Pancreas (tissue), 10 donors: ENCODE measurements at regions not wholly inside any gene's neighbourhood (a gene's known extent, or its start where the extent isn't known, plus 50 kb on each side); places are given as distances from the start of the nearest gene placed in this dataset.

Experiments
- ATAC-seq, 4 donors: fragments of 200-7000 bp; cut with Tn5 transposase; one replicate each; pipeline versions ENCODE4 v1.8.0 to v1.9.1; 2020; ENCODE audit warnings: mild to moderate bottlenecking in 4 of 4, moderate library complexity in 4 of 4
- DNase-seq, 6 donors: peaks; one replicate each; pipeline ENCODE4 v3.0.0-alpha.2; 2020
- FAIRE-seq: peaks from 2 replicates; lab custom pipeline; 2012; peaks lifted over from hg19 to GRCh38; lab: Jason Lieb, UNC
- H3K27ac ChIP-seq, 4 donors: fragments of 200-600 bp; sonication (generic); 1 replicate in 3 of 4; 2 replicates in 1 of 4; pipeline versions ENCODE4 v1.5.0 to v1.8.0; 2020
- H3K27me3 ChIP-seq, 4 donors: fragments of 200-600 bp; one replicate each; pipeline ENCODE4 v1.8.0; 2021
- H3K36me3 ChIP-seq, 3 donors: fragments of 200-600 bp; sonication (generic) in 1 of 3; one replicate each; pipeline versions ENCODE4 v1.5.0 to v1.8.0; 2020 to 2021
- H3K4me1 ChIP-seq, 3 donors: fragments of 200-600 bp; one replicate each; pipeline ENCODE4 v1.8.0; 2021
- H3K4me3 ChIP-seq, 4 donors: fragments of 200-600 bp; sonication (generic) in 2 of 4; one replicate each; pipeline versions ENCODE4 v1.5.0 to v1.8.0; 2020 to 2021
- H3K9me3 ChIP-seq, 4 donors: fragments of 200-600 bp; one replicate each; pipeline ENCODE4 v1.8.0; 2021
- CTCF ChIP-seq, 4 donors: fragments of 200-600 bp; sonication (generic) in 3 of 4; IDR thresholded peaks; one replicate each; pipeline versions ENCODE4 v1.5.0 to v1.8.0; 2021; ENCODE audit warnings: antibody characterized with exemption in 4 of 4
- WGBS, 2 donors: extraction: QIAGEN DNeasy Blood & Tissue Kit; methylation state at CpG; one replicate each; pipeline ENCODE4 v1.1.7; 2013; 5-methylcytosine and 5-hydroxymethylcytosine counted together
- intact Hi-C, 3 donors: fragments of 100-400 bp; cut with DNase I; formaldehyde crosslinking; loops; one replicate each; pipeline versions ENCODE4 v1.11.1 to v1.14.2; 2022
- donor health status: healthy with polysubstance abuse.
- donor health status: DM: no; HTN: no; CAD: no; lungs with moderate emphysema.
- donor health status: DM: no; HTN: no; CAD: no.
- donor health status: control.
- donor health status: control.
- donor health status: Bipolar disorder and iron deficiency.
- donor health status: DM: yes; HTN: yes; CAD: no.
- donor health status: DM: no; HTN: no; CAD: no.
- donor health status: DM: no; HTN: no; CAD: no.
- donor health status: DM: yes; HTN: yes; CAD: no.

- WGBS, 2 donors: 55 to 71% methylated on average over 7 of the region's 7 CpGs
- FAIRE-seq: no peak
- Histone ChIP-seq H3K27ac (no peak overlapping the region), H3K9me3 (no peaks in the 10 kb centered on the region), H3K4me3 (no peak overlapping the region), H3K36me3 (no peaks in the 10 kb centered on the region), H3K27me3 (no peaks in the 10 kb centered on the region), H3K4me1 (no peaks in the 10 kb centered on the region)
- peak in 2 of 4 donors; percentile 50 to 81 for ATAC-seq
- TF ChIP-seq CTCF (IDR thresholded peaks at IDR 0.05): no peak
- no peak for DNase-seq
- intact Hi-C loops: no loop called here
These were observed 207.8 kb upstream of the FOXQ1 start for GRCh38 chr6:1103945-1104623.

- intact Hi-C loops: no loop called here
- FAIRE-seq: no peak
These were observed 208.9 kb upstream of the FOXQ1 start for GRCh38 chr6:1103021-1103420.

GRCh38 chr6:1100269-1100668 is 211.6 kb upstream of the FOXQ1 start:
- no peaks in the 10 kb centered on the region for H3K9me3 ChIP-seq
- no peaks in the 10 kb centered on the region for H3K27me3 ChIP-seq
- no peaks in the 10 kb centered on the region for H3K36me3 ChIP-seq
- FAIRE-seq (no peak), DNase-seq (no peak), ATAC-seq (no peak)
- intact Hi-C loops: no loop called here
- H3K4me1 ChIP-seq: peaks cover 0 to 5% (median 0%) of the 10 kb centered on the region in 3 donors
- no peak overlapping the region for H3K27ac ChIP-seq
- no peak for TF ChIP-seq CTCF (IDR thresholded peaks at IDR 0.05)
- 89 to 90% methylated on average over 8 of the region's 8 CpGs for WGBS, 2 donors
- no peak overlapping the region for H3K4me3 ChIP-seq

More at GRCh38 chr6:1103021-1103420, 208.9 kb upstream of the FOXQ1 start:
- H3K36me3 ChIP-seq: no peaks in the 10 kb centered on the region
- no peak overlapping the region for H3K27ac ChIP-seq
- no peak overlapping the region for H3K4me3 ChIP-seq
- TF ChIP-seq CTCF (IDR thresholded peaks at IDR 0.05): no peak
- DNase-seq (no peak), ATAC-seq (no peak)
- no peaks in the 10 kb centered on the region for H3K27me3 ChIP-seq
- peaks cover 0 to 5% (median 0%) of the 10 kb centered on the region in 3 donors for H3K4me1 ChIP-seq
- WGBS, 2 donors: 90 to 91% methylated on average over 8 of the region's 8 CpGs
- H3K9me3 ChIP-seq: no peaks in the 10 kb centered on the region

- no peaks in the 10 kb centered on the region for H3K27me3 ChIP-seq
- intact Hi-C loops: no loop called here
- no peak overlapping the region for H3K4me3 ChIP-seq
- WGBS, 2 donors: 90 to 94% methylated on average over 9 of the region's 9 CpGs
- H3K9me3 ChIP-seq: no peaks in the 10 kb centered on the region
- H3K4me1 ChIP-seq: peaks cover 0 to 5% (median 0%) of the 10 kb centered on the region in 3 donors
- no peaks in the 10 kb centered on the region for H3K36me3 ChIP-seq
- DNase-seq (no peak), ATAC-seq (no peak), FAIRE-seq (no peak)
- no peak for TF ChIP-seq CTCF (IDR thresholded peaks at IDR 0.05)
- no peak overlapping the region for H3K27ac ChIP-seq
These were observed 212.6 kb upstream of the FOXQ1 start for GRCh38 chr6:1099264-1099663.
